Trophoblast cell (in vitro differentiated cells and primary cell): ENCODE measurements at regions not wholly inside any gene's neighbourhood (a gene's known extent, or its start where the extent isn't known, plus 50 kb on each side); places are given as distances from the start of the nearest gene placed in this dataset.

Experiments used
- DNase-seq, 2 donors: peaks; one replicate each; pipeline ENCODE4 v3.0.0-alpha.2; 2016
- H2AFZ ChIP-seq: 2 replicates; pipeline ENCODE4 v1.6.1; 2013; ENCODE audit warnings: low read length, moderate library complexity, mild to moderate bottlenecking; ENCODE audit not compliant: insufficient read depth, poor library complexity
- H2AK5ac ChIP-seq: 2 replicates; pipeline ENCODE4 v1.6.1; 2013; ENCODE audit warnings: mild to moderate bottlenecking, low read length
- H2BK120ac ChIP-seq: 2 replicates; pipeline ENCODE4 v1.6.1; 2013; ENCODE audit warnings: low read length, mild to moderate bottlenecking, moderate library complexity; ENCODE audit not compliant: insufficient read depth, poor library complexity
- H2BK12ac ChIP-seq: 2 replicates; pipeline ENCODE4 v1.6.1; 2013; ENCODE audit warnings: mild to moderate bottlenecking, low read length, moderate library complexity
- H2BK5ac ChIP-seq: 2 replicates; pipeline ENCODE4 v1.6.1; 2013; ENCODE audit warnings: low read length, low read depth, moderate library complexity, mild to moderate bottlenecking; ENCODE audit not compliant: poor library complexity
- H3K14ac ChIP-seq: 2 replicates; pipeline ENCODE4 v1.6.1; 2013; ENCODE audit warnings: mild to moderate bottlenecking, low read length
- H3K18ac ChIP-seq: 2 replicates; pipeline ENCODE4 v1.6.1; 2013; ENCODE audit warnings: mild to moderate bottlenecking, low read length
- H3K23ac ChIP-seq: 2 replicates; pipeline ENCODE4 v1.6.1; 2013; ENCODE audit warnings: low read length
- H3K27ac ChIP-seq: 2 replicates; pipeline ENCODE4 v1.5.1; 2013; ENCODE audit warnings: low read depth, mild to moderate bottlenecking, inconsistent platforms, low read length, moderate library complexity
- H3K27me3 ChIP-seq: 2 replicates; pipeline ENCODE4 v1.6.1; 2013; ENCODE audit warnings: inconsistent platforms, mild to moderate bottlenecking, low read length, moderate library complexity; ENCODE audit not compliant: insufficient read depth
- H3K36me3 ChIP-seq, 2 experiments: 1 replicate in 1 of 2; 2 replicates in 1 of 2; pipeline ENCODE4 v1.6.1; 2013; ENCODE audit warnings: low read length in 2 of 2, mild to moderate bottlenecking in 2 of 2, moderate library complexity in 1 of 2; ENCODE audit not compliant: insufficient read depth in 2 of 2, control insufficient read depth in 1 of 2
- H3K4ac ChIP-seq: 2 replicates; pipeline ENCODE4 v1.6.1; 2013; ENCODE audit warnings: low read depth, mild to moderate bottlenecking, low read length, moderate library complexity
- H3K4me1 ChIP-seq, 2 experiments: 1 replicate in 1 of 2; 2 replicates in 1 of 2; pipeline ENCODE4 v1.6.1; 2013; ENCODE audit warnings: low read length in 2 of 2, mild to moderate bottlenecking in 2 of 2, moderate library complexity in 1 of 2; ENCODE audit not compliant: insufficient read depth in 2 of 2, control insufficient read depth in 1 of 2
- H3K4me2 ChIP-seq: 2 replicates; pipeline ENCODE4 v1.6.1; 2013; ENCODE audit warnings: inconsistent platforms, mild to moderate bottlenecking, low read length, moderate library complexity
- H3K4me3 ChIP-seq: 2 replicates; pipeline ENCODE4 v1.5.1; 2013; ENCODE audit warnings: mild to moderate bottlenecking, low read depth, low read length, inconsistent platforms
- H3K79me1 ChIP-seq: one replicate; pipeline ENCODE4 v1.6.1; 2013; ENCODE audit warnings: low read length
- H3K79me2 ChIP-seq: 2 replicates; pipeline ENCODE4 v1.6.1; 2013; ENCODE audit warnings: low read length, mild to moderate bottlenecking; ENCODE audit not compliant: control insufficient read depth, insufficient read depth, poor library complexity
- H3K9ac ChIP-seq: 2 replicates; pipeline ENCODE4 v1.6.1; 2013; ENCODE audit warnings: mild to moderate bottlenecking, low read length
- H3K9me3 ChIP-seq: 2 replicates; pipeline ENCODE4 v1.6.1; 2013; ENCODE audit warnings: low read depth, mild to moderate bottlenecking, control low read depth, inconsistent platforms, low read length; ENCODE audit not compliant: insufficient read depth
- H4K12ac ChIP-seq: 2 replicates; pipeline ENCODE4 v1.6.1; 2013; ENCODE audit warnings: low read depth, mild to moderate bottlenecking, low read length, moderate library complexity
- H4K8ac ChIP-seq: 2 replicates; pipeline ENCODE4 v1.6.1; 2013; ENCODE audit warnings: low read depth, mild to moderate bottlenecking, low read length, moderate library complexity
- H4K91ac ChIP-seq: one replicate; pipeline ENCODE4 v1.6.1; 2013; ENCODE audit warnings: low read depth, mild to moderate bottlenecking, low read length, moderate library complexity
- WGBS: extraction: QIAGEN DNeasy Blood & Tissue Kit; methylation state at CpG from one replicate; pipeline ENCODE4 v1.1.7; 2013; ENCODE audit warnings: missing lambda C conversion rate; ENCODE audit not compliant: insufficient read length, insufficient coverage; ENCODE audit errors: extremely low coverage; 5-methylcytosine and 5-hydroxymethylcytosine counted together

DNA sequence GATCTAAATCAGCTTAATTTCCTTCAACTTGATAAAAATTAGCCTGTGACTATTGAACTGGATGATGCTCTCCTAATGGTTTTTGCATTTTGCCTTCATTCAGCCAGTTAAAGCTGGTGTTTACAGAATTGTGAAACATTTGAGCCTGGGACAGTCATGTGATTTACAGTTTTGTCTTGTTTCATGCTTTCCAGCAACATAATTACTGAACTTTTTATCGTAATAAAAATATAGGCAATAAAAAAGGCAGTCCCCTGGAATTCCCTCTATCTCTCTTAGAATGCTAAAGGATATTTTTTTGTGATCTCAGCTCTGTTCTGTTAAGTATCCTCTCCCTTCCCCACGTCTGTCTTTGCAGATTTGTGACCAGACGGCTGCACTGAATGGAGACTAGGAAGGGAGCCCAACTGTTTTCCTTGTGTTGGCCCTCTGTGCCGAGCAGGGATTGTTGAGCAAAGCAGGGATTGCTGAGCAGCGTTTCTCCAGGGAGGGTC lies 70.3 kb upstream of the RGL1 start:
- Histone ChIP-seq H2BK12ac (no peak overlapping the region), H2AK5ac (no peak overlapping the region), H3K79me2 (no peaks in the 10 kb centered on the region), H3K23ac (no peak overlapping the region), H3K9ac (no peak overlapping the region), H3K27me3 (no peaks in the 10 kb centered on the region), H3K4me3 (no peak overlapping the region), H3K79me1 (no peaks in the 10 kb centered on the region), H2BK5ac (no peak overlapping the region), H3K4me1 (no peaks in the 10 kb centered on the region), H3K4me2 (no peak overlapping the region), H3K18ac (no peak overlapping the region), H4K8ac (no peak overlapping the region), H3K4ac (no peak overlapping the region), H3K27ac (peak overlapping the region; percentile 21), H3K9me3 (no peaks in the 10 kb centered on the region), H4K91ac (no peak overlapping the region), H4K12ac (no peak overlapping the region), H2BK120ac (no peak overlapping the region), H3K14ac (no peak overlapping the region), H2AFZ (no peak overlapping the region), H3K36me3 (no peaks in the 10 kb centered on the region)
- no CpG with 5 or more reads among the region's 5 CpGs for WGBS
- peak in 1 of 2 donors; percentile 12 for DNase-seq

- no peaks in the 10 kb centered on the region for H3K27me3 ChIP-seq
- H3K18ac ChIP-seq: no peak overlapping the region
- H3K4ac ChIP-seq: no peak overlapping the region
- no peak overlapping the region for H2AK5ac ChIP-seq
- H3K27ac ChIP-seq: no peak overlapping the region
- no peak overlapping the region for H4K8ac ChIP-seq
- no peak overlapping the region for H2AFZ ChIP-seq
- H3K79me2 ChIP-seq: no peaks in the 10 kb centered on the region
- no peak overlapping the region for H2BK5ac ChIP-seq
- no peak overlapping the region for H3K9ac ChIP-seq
- no peak overlapping the region for H4K12ac ChIP-seq
- no peak overlapping the region for H4K91ac ChIP-seq
- no peaks in the 10 kb centered on the region for H3K36me3 ChIP-seq
- H3K14ac ChIP-seq: no peak overlapping the region
- H3K9me3 ChIP-seq: no peaks in the 10 kb centered on the region
- DNase-seq: no peak
- H3K23ac ChIP-seq: no peak overlapping the region
- no peaks in the 10 kb centered on the region for H3K4me1 ChIP-seq
- no peak overlapping the region for H3K4me2 ChIP-seq
- no CpG with 5 or more reads among the region's 2 CpGs for WGBS
- no peak overlapping the region for H2BK120ac ChIP-seq
- no peak overlapping the region for H2BK12ac ChIP-seq
- H3K79me1 ChIP-seq: no peaks in the 10 kb centered on the region
- H3K4me3 ChIP-seq: no peak overlapping the region
Measured at GRCh38 chr1:183733715-183734114, 71.2 kb upstream of the RGL1 start.

GRCh38 chr1:183732236-183732880 lies 72.6 kb upstream of the RGL1 start:
- Histone ChIP-seq H3K27me3 (no peaks in the 10 kb centered on the region), H4K91ac (no peak overlapping the region), H3K79me1 (no peaks in the 10 kb centered on the region), H3K27ac (no peak overlapping the region), H2AK5ac (no peak overlapping the region), H3K14ac (no peak overlapping the region), H2BK120ac (no peak overlapping the region), H3K4me1 (no peaks in the 10 kb centered on the region), H4K8ac (no peak overlapping the region), H3K18ac (no peak overlapping the region), H3K4ac (no peak overlapping the region), H3K23ac (no peak overlapping the region), H3K79me2 (no peaks in the 10 kb centered on the region), H4K12ac (no peak overlapping the region), H2BK12ac (no peak overlapping the region), H3K9me3 (no peaks in the 10 kb centered on the region), H3K9ac (no peak overlapping the region), H2AFZ (no peak overlapping the region), H3K4me3 (no peak overlapping the region), H2BK5ac (no peak overlapping the region), H3K36me3 (no peaks in the 10 kb centered on the region), H3K4me2 (no peak overlapping the region)
- no peak for DNase-seq
- WGBS: no CpG with 5 or more reads among the region's 6 CpGs

DNA sequence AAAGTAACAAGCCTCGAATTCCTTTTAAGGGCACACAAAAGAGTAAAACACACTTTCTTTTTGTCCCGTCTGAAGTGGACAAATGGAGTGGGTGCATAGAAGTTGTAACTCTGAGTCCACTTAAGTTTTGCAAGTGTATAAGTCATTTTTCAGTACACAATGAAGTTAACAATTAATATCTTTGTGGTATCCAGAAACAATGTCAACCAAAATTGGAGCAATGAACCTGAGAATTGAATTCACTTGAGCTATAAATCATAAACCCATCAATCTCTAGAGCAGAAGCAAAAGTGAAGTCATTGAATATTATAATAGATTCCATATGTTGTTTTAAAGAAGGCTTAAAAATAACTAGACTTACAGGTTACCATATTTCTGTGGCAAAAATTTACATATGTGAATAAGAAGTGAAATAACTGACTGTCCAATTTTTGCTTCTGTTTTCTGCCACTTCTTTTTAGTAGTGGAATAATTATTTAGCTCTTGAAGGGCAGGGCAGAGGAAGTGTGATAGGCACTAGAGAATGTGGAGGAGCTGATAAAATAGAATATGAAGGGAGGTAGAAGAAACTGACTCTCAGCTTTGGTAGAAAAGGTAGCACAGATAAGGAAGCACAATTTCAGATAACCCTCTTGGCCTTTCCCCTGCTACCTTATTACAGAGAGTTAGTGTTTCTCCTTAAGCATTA lies 73.9 kb upstream of the RGL1 start:
- no peak overlapping the region for H3K4me2 ChIP-seq
- no peaks in the 10 kb centered on the region for H3K27me3 ChIP-seq
- H3K14ac ChIP-seq: no peak overlapping the region
- H3K23ac ChIP-seq: no peak overlapping the region
- DNase-seq: no peak
- H2BK12ac ChIP-seq: no peak overlapping the region
- no peak overlapping the region for H3K9ac ChIP-seq
- H4K12ac ChIP-seq: no peak overlapping the region
- no peak overlapping the region for H3K4me3 ChIP-seq
- no peak overlapping the region for H2AK5ac ChIP-seq
- no peaks in the 10 kb centered on the region for H3K4me1 ChIP-seq
- no peaks in the 10 kb centered on the region for H3K79me1 ChIP-seq
- no peak overlapping the region for H2BK5ac ChIP-seq
- H4K8ac ChIP-seq: no peak overlapping the region
- H3K9me3 ChIP-seq: no peaks in the 10 kb centered on the region
- no peak overlapping the region for H2AFZ ChIP-seq
- H2BK120ac ChIP-seq: no peak overlapping the region
- H3K27ac ChIP-seq: no peak overlapping the region
- no CpG with 5 or more reads among the region's 2 CpGs for WGBS
- H3K18ac ChIP-seq: no peak overlapping the region
- no peak overlapping the region for H3K4ac ChIP-seq
- H3K79me2 ChIP-seq: no peaks in the 10 kb centered on the region
- no peak overlapping the region for H4K91ac ChIP-seq
- no peaks in the 10 kb centered on the region for H3K36me3 ChIP-seq
